Keratinocyte (primary cell): ENCODE measurements at regions not wholly inside any gene's neighbourhood (a gene's known extent, or its start where the extent isn't known, plus 50 kb on each side); places are given as distances from the start of the nearest gene placed in this dataset.

ENCODE experiments used
- DNase-seq: peaks from one replicate; pipeline ENCODE4 v3.0.0-alpha.2; 2011; ENCODE audit warnings: low read depth, missing footprints, low spot score
- FAIRE-seq: peaks from 2 replicates; lab custom pipeline; 2011; peaks lifted over from hg19 to GRCh38; lab: Jason Lieb, UNC
- H2AFZ ChIP-seq: 2 replicates; pipeline ENCODE4 v1.6.0; 2012; ENCODE audit warnings: low read length, control low read depth, inconsistent platforms; ENCODE audit not compliant: control insufficient read depth
- H3K27ac ChIP-seq: 2 replicates; pipeline ENCODE4 v1.5.1; 2011; ENCODE audit warnings: low read length; ENCODE audit not compliant: control insufficient read depth, insufficient read depth
- H3K27me3 ChIP-seq: 3 replicates; pipeline ENCODE4 v1.6.0; 2011; ENCODE audit warnings: low read length; ENCODE audit not compliant: control insufficient read depth, insufficient read depth; ENCODE audit errors: extremely low read depth
- H3K36me3 ChIP-seq, 2 experiments: 2 replicates in 1 of 2; 3 replicates in 1 of 2; pipeline ENCODE4 v1.5.1; 2011; ENCODE audit warnings: low read length in 2 of 2, mild to moderate bottlenecking in 1 of 2; ENCODE audit not compliant: control insufficient read depth in 2 of 2, insufficient read depth in 2 of 2; ENCODE audit errors: extremely low read depth in 1 of 2
- H3K4me1 ChIP-seq: 3 replicates; pipeline ENCODE4 v1.5.1; 2011; ENCODE audit warnings: low read length; ENCODE audit not compliant: control insufficient read depth, insufficient read depth; ENCODE audit errors: extremely low read depth
- H3K4me2 ChIP-seq: 3 replicates; pipeline ENCODE4 v1.6.0; 2011; ENCODE audit warnings: low read depth, low read length; ENCODE audit not compliant: control insufficient read depth, insufficient read depth; ENCODE audit errors: extremely low read depth
- H3K4me3 ChIP-seq, 3 experiments: fragments of 200-600 bp in 1 of 3; sonication (generic) in 1 of 3; 2 replicates in 2 of 3; 3 replicates in 1 of 3; pipeline ENCODE4 v1.5.1; 2011 to 2016; ENCODE audit warnings: low read length in 3 of 3, mild to moderate bottlenecking in 3 of 3, control low read depth in 2 of 3, inconsistent platforms in 1 of 3, low read depth in 1 of 3, mixed read lengths in 1 of 3, mixed run types in 1 of 3, moderate library complexity in 1 of 3; ENCODE audit not compliant: control insufficient read depth in 2 of 3, insufficient read depth in 2 of 3; ENCODE audit errors: extremely low read depth in 1 of 3
- H3K79me2 ChIP-seq: 2 replicates; pipeline ENCODE4 v1.6.0; 2012; ENCODE audit warnings: low read length; ENCODE audit not compliant: control insufficient read depth, insufficient read depth
- H3K9ac ChIP-seq: 3 replicates; pipeline ENCODE4 v1.6.0; 2011; ENCODE audit warnings: low read length; ENCODE audit not compliant: control insufficient read depth, insufficient read depth; ENCODE audit errors: extremely low read depth
- H3K9me1 ChIP-seq: 3 replicates; pipeline ENCODE4 v1.6.0; 2011; ENCODE audit warnings: low read length; ENCODE audit not compliant: control insufficient read depth, insufficient read depth; ENCODE audit errors: extremely low read depth
- H3K9me3 ChIP-seq: 2 replicates; pipeline ENCODE4 v1.5.1; 2012; ENCODE audit warnings: low read depth, low read length; ENCODE audit not compliant: control insufficient read depth
- H4K20me1 ChIP-seq: 3 replicates; pipeline ENCODE4 v1.6.0; 2011; ENCODE audit warnings: low read length; ENCODE audit not compliant: control insufficient read depth, insufficient read depth; ENCODE audit errors: extremely low read depth
- EZH2 ChIP-seq: IDR thresholded peaks from one replicate; pipeline ENCODE4 v1.6.1; 2012; ENCODE audit warnings: inconsistent platforms, mild to moderate bottlenecking, low read length, moderate library complexity
- dilution Hi-C: fragments of 300-500 bp; cut with MboI; formaldehyde crosslinking; loops from one replicate; pipeline ENCODE4 v1.7.0; 2020; ENCODE audit warnings: low sequenced_read_pairs; ENCODE audit not compliant: extremely low pct_ligation_motif_present
- TF ChIP-seq, protein P1 (sequence below), 3 experiments: IDR thresholded peaks in 1 of 3; conservative IDR thresholded peaks in 1 of 3; optimal IDR thresholded peaks in 1 of 3; 2 replicates in 2 of 3; 3 replicates in 1 of 3; pipeline versions ENCODE3 to v1.5.1; 2011; ENCODE audit warnings: low read length in 3 of 3, mild to moderate bottlenecking in 3 of 3, moderate library complexity in 2 of 3, control low read depth in 1 of 3, inconsistent platforms in 1 of 3; ENCODE audit not compliant: insufficient read depth in 2 of 3; ENCODE audit errors: extremely low read depth in 1 of 3

DNA sequence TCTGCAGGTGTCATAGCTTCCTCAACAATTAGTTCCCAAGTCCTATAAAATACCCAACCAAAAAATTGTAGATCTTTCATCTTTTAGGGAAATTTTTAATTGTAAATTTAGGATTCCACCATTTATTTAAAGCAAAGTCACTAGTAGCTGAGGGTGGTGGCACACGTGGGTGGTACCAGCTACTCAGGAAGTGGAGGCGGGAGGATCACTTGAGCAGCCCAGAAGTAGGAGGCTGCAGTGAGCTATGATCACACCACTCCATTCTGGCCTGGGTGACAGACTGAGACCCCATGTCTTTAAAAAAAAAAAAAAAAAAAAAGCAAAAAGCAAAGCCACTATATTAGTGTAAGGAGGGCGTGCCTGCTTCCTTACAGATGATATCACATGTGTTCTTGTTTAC is 60.3 kb upstream of the GREB1L start:
- H3K9me3 ChIP-seq: no peaks in the 10 kb centered on the region
- no peaks in the 10 kb centered on the region for H3K9me1 ChIP-seq
- no peak for DNase-seq
- no peak overlapping the region for H3K27ac ChIP-seq
- H3K4me3 ChIP-seq: no peak overlapping the region
- no peak for TF ChIP-seq EZH2
- TF ChIP-seq, protein P1, sequence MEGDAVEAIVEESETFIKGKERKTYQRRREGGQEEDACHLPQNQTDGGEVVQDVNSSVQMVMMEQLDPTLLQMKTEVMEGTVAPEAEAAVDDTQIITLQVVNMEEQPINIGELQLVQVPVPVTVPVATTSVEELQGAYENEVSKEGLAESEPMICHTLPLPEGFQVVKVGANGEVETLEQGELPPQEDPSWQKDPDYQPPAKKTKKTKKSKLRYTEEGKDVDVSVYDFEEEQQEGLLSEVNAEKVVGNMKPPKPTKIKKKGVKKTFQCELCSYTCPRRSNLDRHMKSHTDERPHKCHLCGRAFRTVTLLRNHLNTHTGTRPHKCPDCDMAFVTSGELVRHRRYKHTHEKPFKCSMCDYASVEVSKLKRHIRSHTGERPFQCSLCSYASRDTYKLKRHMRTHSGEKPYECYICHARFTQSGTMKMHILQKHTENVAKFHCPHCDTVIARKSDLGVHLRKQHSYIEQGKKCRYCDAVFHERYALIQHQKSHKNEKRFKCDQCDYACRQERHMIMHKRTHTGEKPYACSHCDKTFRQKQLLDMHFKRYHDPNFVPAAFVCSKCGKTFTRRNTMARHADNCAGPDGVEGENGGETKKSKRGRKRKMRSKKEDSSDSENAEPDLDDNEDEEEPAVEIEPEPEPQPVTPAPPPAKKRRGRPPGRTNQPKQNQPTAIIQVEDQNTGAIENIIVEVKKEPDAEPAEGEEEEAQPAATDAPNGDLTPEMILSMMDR (optimal IDR thresholded peaks at IDR 0.05 in 1 of 3, IDR thresholded peaks at IDR 0.05 in 1 of 3, conservative IDR thresholded peaks at IDR 0.05 in 1 of 3; ENCODE audit: extremely low read depth in 1 of 3, insufficient read depth in 2 of 3, low read length in 3 of 3): no peak
- no peak overlapping the region for H3K4me2 ChIP-seq
- no peak overlapping the region for H3K9ac ChIP-seq
- H3K4me1 ChIP-seq: peaks cover 3% of the 10 kb centered on the region
- H4K20me1 ChIP-seq: no peaks in the 10 kb centered on the region
- no peaks in the 10 kb centered on the region for H3K27me3 ChIP-seq
- dilution Hi-C loops: no loop called here
- no peak for FAIRE-seq
- no peaks in the 10 kb centered on the region for H3K36me3 ChIP-seq
- H3K79me2 ChIP-seq: no peaks in the 10 kb centered on the region
- H2AFZ ChIP-seq: no peak overlapping the region

DNA sequence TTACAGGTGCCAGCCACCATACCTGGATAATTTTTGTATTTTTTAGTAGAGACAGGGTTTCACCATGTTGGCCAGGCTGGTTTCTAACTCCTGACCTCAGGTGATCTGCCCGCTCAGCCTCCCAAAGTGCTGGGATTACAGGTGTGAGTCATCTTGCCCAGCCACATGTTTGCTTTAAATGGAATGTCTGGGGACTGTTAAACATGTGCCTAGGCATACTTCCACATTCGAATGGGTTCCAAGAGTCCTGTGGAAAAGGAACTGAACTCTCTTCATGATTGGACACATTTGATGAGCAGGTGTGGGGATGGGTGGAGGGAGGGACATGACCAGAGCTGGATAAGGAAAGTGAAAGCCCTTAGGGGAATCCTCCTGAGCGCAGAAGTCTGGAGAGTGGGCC is 58.4 kb upstream of the GREB1L start:
- FAIRE-seq: no peak

More for the DNA sequence above, 58.4 kb upstream of the GREB1L start:
- no peak overlapping the region for H3K9ac ChIP-seq
- H3K9me1 ChIP-seq: no peaks in the 10 kb centered on the region
- DNase-seq: no peak
- peak overlapping the region; percentile 24 for H2AFZ ChIP-seq
- no peaks in the 10 kb centered on the region for H4K20me1 ChIP-seq
- no peaks in the 10 kb centered on the region for H3K36me3 ChIP-seq
- dilution Hi-C loops: no loop called here
- TF ChIP-seq EZH2: no peak
- TF ChIP-seq, protein P1 (optimal IDR thresholded peaks at IDR 0.05 in 1 of 3, IDR thresholded peaks at IDR 0.05 in 1 of 3, conservative IDR thresholded peaks at IDR 0.05 in 1 of 3; ENCODE audit: extremely low read depth in 1 of 3, insufficient read depth in 2 of 3, low read length in 3 of 3): no peak
- no peaks in the 10 kb centered on the region for H3K9me3 ChIP-seq
- peaks cover 3% of the 10 kb centered on the region for H3K4me1 ChIP-seq
- no peak overlapping the region for H3K27ac ChIP-seq
- no peaks in the 10 kb centered on the region for H3K27me3 ChIP-seq
- no peak overlapping the region for H3K4me2 ChIP-seq
- no peak overlapping the region for H3K4me3 ChIP-seq
- no peaks in the 10 kb centered on the region for H3K79me2 ChIP-seq
